Trophoblast cell (in vitro differentiated cells and primary cell): ENCODE measurements at regions not wholly inside any gene's neighbourhood (a gene's known extent, or its start where the extent isn't known, plus 50 kb on each side); places are given as distances from the start of the nearest gene placed in this dataset.

Experiments
- DNase-seq, 2 donors: peaks; one replicate each; pipeline ENCODE4 v3.0.0-alpha.2; 2016
- H2AFZ ChIP-seq: 2 replicates; pipeline ENCODE4 v1.6.1; 2013; ENCODE audit warnings: low read length, moderate library complexity, mild to moderate bottlenecking; ENCODE audit not compliant: insufficient read depth, poor library complexity
- H2AK5ac ChIP-seq: 2 replicates; pipeline ENCODE4 v1.6.1; 2013; ENCODE audit warnings: mild to moderate bottlenecking, low read length
- H2BK120ac ChIP-seq: 2 replicates; pipeline ENCODE4 v1.6.1; 2013; ENCODE audit warnings: low read length, mild to moderate bottlenecking, moderate library complexity; ENCODE audit not compliant: insufficient read depth, poor library complexity
- H2BK12ac ChIP-seq: 2 replicates; pipeline ENCODE4 v1.6.1; 2013; ENCODE audit warnings: mild to moderate bottlenecking, low read length, moderate library complexity
- H2BK5ac ChIP-seq: 2 replicates; pipeline ENCODE4 v1.6.1; 2013; ENCODE audit warnings: low read length, low read depth, moderate library complexity, mild to moderate bottlenecking; ENCODE audit not compliant: poor library complexity
- H3K14ac ChIP-seq: 2 replicates; pipeline ENCODE4 v1.6.1; 2013; ENCODE audit warnings: mild to moderate bottlenecking, low read length
- H3K18ac ChIP-seq: 2 replicates; pipeline ENCODE4 v1.6.1; 2013; ENCODE audit warnings: mild to moderate bottlenecking, low read length
- H3K23ac ChIP-seq: 2 replicates; pipeline ENCODE4 v1.6.1; 2013; ENCODE audit warnings: low read length
- H3K27ac ChIP-seq: 2 replicates; pipeline ENCODE4 v1.5.1; 2013; ENCODE audit warnings: low read depth, mild to moderate bottlenecking, inconsistent platforms, low read length, moderate library complexity
- H3K27me3 ChIP-seq: 2 replicates; pipeline ENCODE4 v1.6.1; 2013; ENCODE audit warnings: inconsistent platforms, mild to moderate bottlenecking, low read length, moderate library complexity; ENCODE audit not compliant: insufficient read depth
- H3K36me3 ChIP-seq, 2 experiments: 1 replicate in 1 of 2; 2 replicates in 1 of 2; pipeline ENCODE4 v1.6.1; 2013; ENCODE audit warnings: low read length in 2 of 2, mild to moderate bottlenecking in 2 of 2, moderate library complexity in 1 of 2; ENCODE audit not compliant: insufficient read depth in 2 of 2, control insufficient read depth in 1 of 2
- H3K4ac ChIP-seq: 2 replicates; pipeline ENCODE4 v1.6.1; 2013; ENCODE audit warnings: low read depth, mild to moderate bottlenecking, low read length, moderate library complexity
- H3K4me1 ChIP-seq, 2 experiments: 1 replicate in 1 of 2; 2 replicates in 1 of 2; pipeline ENCODE4 v1.6.1; 2013; ENCODE audit warnings: low read length in 2 of 2, mild to moderate bottlenecking in 2 of 2, moderate library complexity in 1 of 2; ENCODE audit not compliant: insufficient read depth in 2 of 2, control insufficient read depth in 1 of 2
- H3K4me2 ChIP-seq: 2 replicates; pipeline ENCODE4 v1.6.1; 2013; ENCODE audit warnings: inconsistent platforms, mild to moderate bottlenecking, low read length, moderate library complexity
- H3K4me3 ChIP-seq: 2 replicates; pipeline ENCODE4 v1.5.1; 2013; ENCODE audit warnings: mild to moderate bottlenecking, low read depth, low read length, inconsistent platforms
- H3K79me1 ChIP-seq: one replicate; pipeline ENCODE4 v1.6.1; 2013; ENCODE audit warnings: low read length
- H3K79me2 ChIP-seq: 2 replicates; pipeline ENCODE4 v1.6.1; 2013; ENCODE audit warnings: low read length, mild to moderate bottlenecking; ENCODE audit not compliant: control insufficient read depth, insufficient read depth, poor library complexity
- H3K9ac ChIP-seq: 2 replicates; pipeline ENCODE4 v1.6.1; 2013; ENCODE audit warnings: mild to moderate bottlenecking, low read length
- H3K9me3 ChIP-seq: 2 replicates; pipeline ENCODE4 v1.6.1; 2013; ENCODE audit warnings: low read depth, mild to moderate bottlenecking, control low read depth, inconsistent platforms, low read length; ENCODE audit not compliant: insufficient read depth
- H4K12ac ChIP-seq: 2 replicates; pipeline ENCODE4 v1.6.1; 2013; ENCODE audit warnings: low read depth, mild to moderate bottlenecking, low read length, moderate library complexity
- H4K8ac ChIP-seq: 2 replicates; pipeline ENCODE4 v1.6.1; 2013; ENCODE audit warnings: low read depth, mild to moderate bottlenecking, low read length, moderate library complexity
- H4K91ac ChIP-seq: one replicate; pipeline ENCODE4 v1.6.1; 2013; ENCODE audit warnings: low read depth, mild to moderate bottlenecking, low read length, moderate library complexity
- WGBS: extraction: QIAGEN DNeasy Blood & Tissue Kit; methylation state at CpG from one replicate; pipeline ENCODE4 v1.1.7; 2013; ENCODE audit warnings: missing lambda C conversion rate; ENCODE audit not compliant: insufficient read length, insufficient coverage; ENCODE audit errors: extremely low coverage; 5-methylcytosine and 5-hydroxymethylcytosine counted together

DNA sequence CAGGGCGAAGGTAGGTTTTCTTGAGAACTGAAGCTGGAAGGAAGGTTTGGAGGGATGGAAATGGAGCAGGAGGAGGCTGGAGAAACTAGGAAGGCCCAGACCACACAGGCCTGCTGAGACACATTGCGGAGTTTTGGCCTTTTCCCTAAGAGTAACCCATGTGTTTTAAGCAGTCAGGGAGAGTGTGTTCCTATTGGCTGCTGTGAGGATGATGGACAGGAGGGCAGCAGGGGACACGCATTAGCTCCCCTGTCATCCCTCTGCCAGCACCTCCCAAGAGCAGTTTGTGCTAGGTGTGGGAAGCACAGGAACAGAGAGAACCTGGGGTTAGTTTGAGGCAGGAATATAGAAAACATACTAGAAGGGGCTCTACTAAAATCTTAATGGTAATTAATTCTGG, 842.1 kb downstream of the TBC1D22A start:
- H3K18ac ChIP-seq: no peak overlapping the region
- no peak for DNase-seq
- no peaks in the 10 kb centered on the region for H3K79me1 ChIP-seq
- H4K12ac ChIP-seq: no peak overlapping the region
- H4K91ac ChIP-seq: no peak overlapping the region
- H3K36me3 ChIP-seq: no peaks in the 10 kb centered on the region
- H2BK120ac ChIP-seq: no peak overlapping the region
- no peak overlapping the region for H4K8ac ChIP-seq
- no peak overlapping the region for H3K27ac ChIP-seq
- H3K4ac ChIP-seq: no peak overlapping the region
- no peak overlapping the region for H2AK5ac ChIP-seq
- H2BK12ac ChIP-seq: no peak overlapping the region
- H3K9ac ChIP-seq: no peak overlapping the region
- H3K4me1 ChIP-seq: no peaks in the 10 kb centered on the region
- no peaks in the 10 kb centered on the region for H3K27me3 ChIP-seq
- no peak overlapping the region for H2BK5ac ChIP-seq
- no peak overlapping the region for H2AFZ ChIP-seq
- H3K23ac ChIP-seq: no peak overlapping the region
- WGBS: no CpG with 5 or more reads among the region's 3 CpGs
- H3K14ac ChIP-seq: no peak overlapping the region
- no peak overlapping the region for H3K4me2 ChIP-seq
- H3K79me2 ChIP-seq: no peaks in the 10 kb centered on the region
- peaks cover 42% of the 10 kb centered on the region for H3K9me3 ChIP-seq
- H3K4me3 ChIP-seq: no peak overlapping the region

GRCh38 chr22:47602732-47603131, 840.3 kb downstream of the TBC1D22A start:
- no peak overlapping the region for H2BK5ac ChIP-seq
- no peaks in the 10 kb centered on the region for H3K27me3 ChIP-seq
- no peak overlapping the region for H3K9ac ChIP-seq
- H2BK120ac ChIP-seq: no peak overlapping the region
- H3K4me3 ChIP-seq: no peak overlapping the region
- H3K27ac ChIP-seq: no peak overlapping the region
- no CpG with 5 or more reads among the region's 3 CpGs for WGBS
- H3K79me2 ChIP-seq: no peaks in the 10 kb centered on the region
- peaks cover 37% of the 10 kb centered on the region for H3K9me3 ChIP-seq
- H3K4me2 ChIP-seq: no peak overlapping the region
- H4K8ac ChIP-seq: no peak overlapping the region
- no peak for DNase-seq
- no peaks in the 10 kb centered on the region for H3K36me3 ChIP-seq
- no peak overlapping the region for H3K14ac ChIP-seq
- H2BK12ac ChIP-seq: no peak overlapping the region
- H3K79me1 ChIP-seq: no peaks in the 10 kb centered on the region
- H3K4ac ChIP-seq: no peak overlapping the region
- H2AFZ ChIP-seq: no peak overlapping the region
- H3K18ac ChIP-seq: no peak overlapping the region
- no peak overlapping the region for H2AK5ac ChIP-seq
- H3K23ac ChIP-seq: no peak overlapping the region
- H4K12ac ChIP-seq: no peak overlapping the region
- H4K91ac ChIP-seq: no peak overlapping the region
- no peaks in the 10 kb centered on the region for H3K4me1 ChIP-seq

- no CpG with 5 or more reads among the region's 10 CpGs for WGBS
These were observed 839.2 kb downstream of the TBC1D22A start for GRCh38 chr22:47601666-47602065.

GRCh38 chr22:47600791-47601625, 838.6 kb downstream of the TBC1D22A start:
- WGBS: no CpG with 5 or more reads among the region's 16 CpGs
- Histone ChIP-seq H3K9me3 (peaks cover 41% of the 10 kb centered on the region), H2AFZ (no peak overlapping the region), H3K4me3 (no peak overlapping the region), H4K8ac (no peak overlapping the region), H3K79me2 (no peaks in the 10 kb centered on the region), H4K91ac (no peak overlapping the region), H4K12ac (no peak overlapping the region), H3K9ac (no peak overlapping the region), H3K18ac (no peak overlapping the region), H3K4ac (no peak overlapping the region), H2BK5ac (no peak overlapping the region), H3K27ac (no peak overlapping the region), H2BK120ac (no peak overlapping the region), H3K14ac (no peak overlapping the region), H3K23ac (no peak overlapping the region), H3K4me2 (no peak overlapping the region), H2BK12ac (no peak overlapping the region), H3K27me3 (no peaks in the 10 kb centered on the region), H3K4me1 (no peaks in the 10 kb centered on the region), H2AK5ac (no peak overlapping the region), H3K36me3 (no peaks in the 10 kb centered on the region), H3K79me1 (no peaks in the 10 kb centered on the region)
- no peak for DNase-seq

More at GRCh38 chr22:47601666-47602065, 839.2 kb downstream of the TBC1D22A start:
- H4K8ac ChIP-seq: no peak overlapping the region
- no peak overlapping the region for H3K4me3 ChIP-seq
- H3K27me3 ChIP-seq: no peaks in the 10 kb centered on the region
- no peaks in the 10 kb centered on the region for H3K79me2 ChIP-seq
- no peak overlapping the region for H3K14ac ChIP-seq
- no peaks in the 10 kb centered on the region for H3K79me1 ChIP-seq
- no peak overlapping the region for H2BK5ac ChIP-seq
- H3K36me3 ChIP-seq: no peaks in the 10 kb centered on the region
- no peak overlapping the region for H3K27ac ChIP-seq
- no peak overlapping the region for H3K23ac ChIP-seq
- no peak overlapping the region for H3K4me2 ChIP-seq
- H3K4ac ChIP-seq: no peak overlapping the region
- H2BK12ac ChIP-seq: no peak overlapping the region
- no peak overlapping the region for H2AK5ac ChIP-seq
- peaks cover 40% of the 10 kb centered on the region for H3K9me3 ChIP-seq
- no peak overlapping the region for H3K18ac ChIP-seq
- no peak overlapping the region for H3K9ac ChIP-seq
- no peak overlapping the region for H4K91ac ChIP-seq
- no peak for DNase-seq
- H2BK120ac ChIP-seq: no peak overlapping the region
- H2AFZ ChIP-seq: no peak overlapping the region
- no peaks in the 10 kb centered on the region for H3K4me1 ChIP-seq
- no peak overlapping the region for H4K12ac ChIP-seq
